Vagina (tissue), 2 donors: ENCODE measurements at regions not wholly inside any gene's neighbourhood (a gene's known extent, or its start where the extent isn't known, plus 50 kb on each side); places are given as distances from the start of the nearest gene placed in this dataset.

Source experiments
- DNase-seq, 2 donors: peaks; one replicate each; pipeline ENCODE4 v3.0.0-alpha.2; 2017; ENCODE audit errors: extremely low spot score in 2 of 2
- H3K27ac ChIP-seq: fragments of 200-600 bp; sonication (generic); one replicate; pipeline ENCODE4 v1.5.1; 2019
- H3K27me3 ChIP-seq: fragments of 200-600 bp; sonication (generic); one replicate; pipeline ENCODE4 v1.5.1; 2019
- H3K36me3 ChIP-seq, 2 donors: fragments of 200-600 bp; sonication (generic); one replicate each; pipeline ENCODE4 v1.5.1; 2017 to 2019
- H3K4me1 ChIP-seq: fragments of 200-600 bp; sonication (generic); one replicate; pipeline ENCODE4 v1.5.1; 2019
- H3K4me3 ChIP-seq, 2 donors: fragments of 200-600 bp; sonication (generic); 1 replicate in 1 of 2; 2 replicates in 1 of 2; pipeline ENCODE4 v1.5.1; 2016 to 2019
- H3K9me3 ChIP-seq: fragments of 200-600 bp; sonication (generic); one replicate; pipeline ENCODE4 v1.5.1; 2019
- CTCF ChIP-seq, 3 experiments: fragments of 450-650 bp in 2 of 3; fragments of 200-600 bp in 1 of 3; sonication (generic) in 1 of 3; IDR thresholded peaks; one replicate each; pipeline ENCODE4 v1.5.1; 2017 to 2019; ENCODE audit warnings: antibody characterized with exemption in 3 of 3, mild to moderate bottlenecking in 2 of 3, moderate library complexity in 2 of 3
- POLR2A ChIP-seq, 2 donors: fragments of 450-650 bp; IDR thresholded peaks; one replicate each; pipeline ENCODE4 v1.6.1; 2017; ENCODE audit warnings: antibody characterized with exemption in 2 of 2, mild to moderate bottlenecking in 2 of 2, moderate library complexity in 2 of 2
- POLR2AphosphoS5 ChIP-seq, 2 donors: sonication (generic); formaldehyde crosslinking; IDR thresholded peaks; one replicate each; pipeline ENCODE4 v1.9.0; 2017; ENCODE audit warnings: antibody characterized with exemption in 2 of 2, mild to moderate bottlenecking in 2 of 2, low read depth in 1 of 2; ENCODE audit not compliant: insufficient read depth in 1 of 2
- intact Hi-C: fragments of 100-400 bp; cut with DNase I; formaldehyde crosslinking; loops from one replicate; pipeline ENCODE4 v1.15.1; 2023

DNA sequence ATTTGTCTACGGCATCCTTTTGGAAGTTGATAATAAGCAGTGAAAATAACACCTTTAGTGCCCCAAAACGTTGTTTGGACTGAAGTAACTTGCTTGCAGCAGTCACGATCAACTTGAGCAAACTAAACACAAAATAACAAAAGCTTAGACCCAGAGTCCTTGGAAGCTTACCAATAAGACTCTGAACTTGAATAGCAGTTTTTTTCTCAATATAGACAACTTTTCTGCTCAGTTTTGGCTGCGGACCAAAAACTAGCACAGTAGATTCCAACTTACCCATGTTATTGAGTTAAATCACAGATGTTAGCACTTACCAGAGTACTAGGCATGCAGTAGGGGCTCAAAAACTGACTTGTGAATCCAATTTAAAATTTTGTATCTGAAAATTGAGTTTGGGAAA lies 746.9 kb downstream of the PCDH19 start:
- no peaks in the 10 kb centered on the region for H3K4me1 ChIP-seq
- H3K27me3 ChIP-seq = no peaks in the 10 kb centered on the region
- no peaks in the 10 kb centered on the region for H3K36me3 ChIP-seq
- no peaks in the 10 kb centered on the region for H3K9me3 ChIP-seq
- H3K27ac ChIP-seq = no peak overlapping the region
- intact Hi-C loops = no loop called here
- DNase-seq = no peak
- TF ChIP-seq POLR2AphosphoS5 (IDR thresholded peaks at IDR 0.05; ENCODE audit: insufficient read depth in 1 of 2, low read depth in 1 of 2) (no peak), POLR2A (IDR thresholded peaks at IDR 0.05) (no peak), CTCF (IDR thresholded peaks at IDR 0.05) (no peak)
- no peak overlapping the region for H3K4me3 ChIP-seq

- Histone ChIP-seq H3K4me3 (no peak overlapping the region), H3K36me3 (no peaks in the 10 kb centered on the region), H3K9me3 (no peaks in the 10 kb centered on the region), H3K4me1 (no peaks in the 10 kb centered on the region), H3K27ac (no peak overlapping the region), H3K27me3 (no peaks in the 10 kb centered on the region)
- intact Hi-C loops = no loop called here
- no peak for DNase-seq
- TF ChIP-seq POLR2A (IDR thresholded peaks at IDR 0.05) = no peak
- TF ChIP-seq CTCF (IDR thresholded peaks at IDR 0.05) = no peak
- no peak for TF ChIP-seq POLR2AphosphoS5 (IDR thresholded peaks at IDR 0.05; ENCODE audit: insufficient read depth in 1 of 2, low read depth in 1 of 2)
Measured at GRCh38 chrX:99654188-99654587, 755.9 kb downstream of the PCDH19 start.

GRCh38 chrX:99653352-99653751 lies 756.7 kb downstream of the PCDH19 start:
- TF ChIP-seq POLR2A (IDR thresholded peaks at IDR 0.05) = no peak
- TF ChIP-seq CTCF (IDR thresholded peaks at IDR 0.05) = no peak
- no peak for TF ChIP-seq POLR2AphosphoS5 (IDR thresholded peaks at IDR 0.05; ENCODE audit: insufficient read depth in 1 of 2, low read depth in 1 of 2)
- no peaks in the 10 kb centered on the region for H3K4me1 ChIP-seq
- intact Hi-C loops = no loop called here
- no peak overlapping the region for H3K4me3 ChIP-seq
- DNase-seq = no peak
- no peaks in the 10 kb centered on the region for H3K27me3 ChIP-seq
- H3K27ac ChIP-seq = no peak overlapping the region
- H3K36me3 ChIP-seq = no peaks in the 10 kb centered on the region
- H3K9me3 ChIP-seq = no peaks in the 10 kb centered on the region

DNA sequence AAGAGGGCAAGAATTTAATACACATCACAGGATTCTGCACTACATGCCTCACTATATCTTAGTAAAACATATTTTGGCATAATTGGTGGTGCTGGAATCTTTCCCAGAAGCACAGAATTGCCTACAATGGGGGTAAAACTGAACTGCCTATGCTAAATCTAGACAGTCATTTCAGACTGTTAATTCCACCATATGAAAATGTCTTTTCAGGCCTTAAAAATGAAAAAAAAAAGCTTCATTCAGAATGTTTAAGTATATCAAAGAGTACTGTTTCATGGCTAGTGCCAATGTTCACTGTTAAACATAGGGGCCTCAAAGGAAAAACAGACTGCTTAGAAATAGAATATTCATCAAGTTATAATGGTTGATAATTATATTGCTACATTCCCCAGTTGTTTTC lies 797.0 kb downstream of the PCDH19 start:
- no peak for DNase-seq
- H3K4me3 ChIP-seq = no peak overlapping the region
- intact Hi-C loops = no loop called here
- no peak for TF ChIP-seq POLR2A (IDR thresholded peaks at IDR 0.05)
- no peak for TF ChIP-seq POLR2AphosphoS5 (IDR thresholded peaks at IDR 0.05; ENCODE audit: insufficient read depth in 1 of 2, low read depth in 1 of 2)
- TF ChIP-seq CTCF (IDR thresholded peaks at IDR 0.05) = no peak
- no peaks in the 10 kb centered on the region for H3K4me1 ChIP-seq
- H3K36me3 ChIP-seq = no peaks in the 10 kb centered on the region
- H3K27ac ChIP-seq = no peak overlapping the region
- H3K9me3 ChIP-seq = no peaks in the 10 kb centered on the region
- H3K27me3 ChIP-seq = no peaks in the 10 kb centered on the region

DNA sequence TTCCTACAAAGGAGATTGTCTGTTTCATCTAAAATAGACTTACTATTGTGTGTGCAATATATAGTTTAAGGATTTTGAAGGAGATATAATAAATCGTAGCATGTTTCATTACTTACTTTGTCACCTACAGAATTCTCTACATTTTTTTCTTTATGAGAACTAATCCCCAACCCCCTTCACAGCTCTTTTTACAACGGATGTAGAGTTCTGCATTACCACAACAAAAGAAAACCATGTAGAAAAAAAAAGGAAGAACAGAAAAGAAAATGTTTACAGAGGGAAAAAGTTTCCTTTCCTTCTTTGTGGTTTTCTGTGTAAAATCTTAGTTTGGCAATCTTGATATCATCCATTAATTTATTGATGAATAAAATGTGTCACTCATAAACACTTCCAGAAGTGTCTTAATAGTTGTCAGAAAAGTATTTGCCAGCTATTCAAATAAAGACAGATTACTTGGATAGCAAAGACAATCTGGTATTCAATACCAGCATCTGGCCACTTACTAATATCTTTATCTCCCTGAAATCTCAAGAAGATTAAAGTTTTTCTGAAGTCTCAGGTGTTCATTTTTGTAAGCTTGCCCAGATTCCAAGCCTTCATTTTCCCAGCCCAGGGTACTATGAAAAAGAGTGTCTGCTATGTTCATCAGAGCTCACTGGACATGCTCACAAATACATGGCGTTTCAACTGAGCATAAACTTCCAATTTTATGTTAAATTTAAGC lies 806.8 kb downstream of the PCDH19 start:
- H3K4me1 ChIP-seq = no peaks in the 10 kb centered on the region
- no peak for DNase-seq
- H3K4me3 ChIP-seq = no peak overlapping the region
- TF ChIP-seq POLR2A (IDR thresholded peaks at IDR 0.05) = no peak
- TF ChIP-seq POLR2AphosphoS5 (IDR thresholded peaks at IDR 0.05; ENCODE audit: insufficient read depth in 1 of 2, low read depth in 1 of 2) = no peak
- TF ChIP-seq CTCF (IDR thresholded peaks at IDR 0.05) = no peak
- H3K9me3 ChIP-seq = no peaks in the 10 kb centered on the region
- no peaks in the 10 kb centered on the region for H3K27me3 ChIP-seq
- no peaks in the 10 kb centered on the region for H3K36me3 ChIP-seq
- H3K27ac ChIP-seq = no peak overlapping the region
- intact Hi-C loops = no loop called here
